ENCODE measurements at regions not wholly inside any gene's neighbourhood (a gene's known extent, or its start where the extent isn't known, plus 50 kb on each side); places are given as distances from the start of the nearest gene placed in this dataset.

DNA sequence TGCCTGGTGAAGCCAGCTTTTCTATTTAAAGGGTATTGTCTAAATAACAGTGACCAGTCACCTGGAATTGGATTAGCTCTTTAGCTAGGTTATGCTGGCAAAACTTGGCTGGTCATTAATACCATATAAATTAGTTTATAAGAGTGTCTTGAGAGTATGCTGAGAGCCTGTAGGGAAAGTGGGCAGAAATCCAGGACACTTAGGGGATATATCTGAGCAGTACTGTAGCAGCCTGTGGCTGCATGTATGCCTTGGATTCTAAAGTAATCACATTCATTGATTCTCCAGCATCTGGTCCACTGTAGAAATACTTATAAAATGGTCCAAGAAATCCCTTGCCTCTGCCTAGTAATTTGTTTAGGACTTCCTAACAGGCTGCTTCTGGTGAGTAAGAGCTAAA lies 288.9 kb upstream of the DMAC1 start:
- no peak for DNase-seq (ENCODE audit: low read depth in 2 of 2)

DNA sequence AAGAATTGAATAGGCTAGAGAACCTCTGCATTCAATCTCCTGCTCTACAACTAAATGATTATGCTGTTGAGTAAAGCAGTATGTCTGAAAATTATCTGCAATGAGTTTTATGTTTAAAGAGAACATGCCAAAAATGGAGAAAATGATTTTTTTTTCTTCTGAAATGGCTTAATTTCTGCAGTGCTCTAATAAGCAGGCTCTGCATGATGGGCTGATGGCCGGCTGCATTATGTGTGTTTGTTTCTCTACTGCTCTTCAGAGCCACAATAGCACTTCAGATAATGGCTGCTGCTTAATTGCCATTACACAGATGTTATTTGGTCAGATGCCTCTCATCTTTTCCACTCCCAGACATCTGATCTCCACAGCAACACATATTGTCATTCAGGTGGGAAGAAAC lies 286.4 kb upstream of the DMAC1 start:
- DNase-seq (ENCODE audit: low read depth in 2 of 2): no peak

DNA sequence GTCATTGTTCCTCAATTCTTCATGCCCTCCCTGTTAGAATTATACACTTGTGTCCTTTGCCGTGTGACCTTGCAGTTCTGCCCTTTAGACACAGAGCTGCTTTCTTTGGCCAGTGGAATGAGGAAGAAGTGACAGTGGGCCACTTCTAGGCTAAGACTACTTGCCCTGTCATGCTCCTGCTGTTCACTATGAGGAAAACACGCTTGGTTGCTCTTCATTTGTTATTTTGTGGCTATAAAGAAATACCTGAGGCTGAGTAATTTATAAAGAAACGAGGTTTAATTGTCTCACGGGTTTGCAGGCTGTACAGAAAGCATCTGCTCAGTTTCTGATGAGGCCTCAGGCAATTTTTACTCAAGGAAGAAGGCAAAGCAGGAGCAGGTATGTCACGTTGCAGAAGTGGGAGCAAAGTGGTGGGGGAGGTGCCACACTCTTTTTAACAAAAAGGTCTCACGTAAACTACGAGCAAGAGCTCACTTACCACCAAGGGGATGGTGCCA lies 279.1 kb upstream of the DMAC1 start:
- no peak for DNase-seq (ENCODE audit: low read depth in 2 of 2)

DNA sequence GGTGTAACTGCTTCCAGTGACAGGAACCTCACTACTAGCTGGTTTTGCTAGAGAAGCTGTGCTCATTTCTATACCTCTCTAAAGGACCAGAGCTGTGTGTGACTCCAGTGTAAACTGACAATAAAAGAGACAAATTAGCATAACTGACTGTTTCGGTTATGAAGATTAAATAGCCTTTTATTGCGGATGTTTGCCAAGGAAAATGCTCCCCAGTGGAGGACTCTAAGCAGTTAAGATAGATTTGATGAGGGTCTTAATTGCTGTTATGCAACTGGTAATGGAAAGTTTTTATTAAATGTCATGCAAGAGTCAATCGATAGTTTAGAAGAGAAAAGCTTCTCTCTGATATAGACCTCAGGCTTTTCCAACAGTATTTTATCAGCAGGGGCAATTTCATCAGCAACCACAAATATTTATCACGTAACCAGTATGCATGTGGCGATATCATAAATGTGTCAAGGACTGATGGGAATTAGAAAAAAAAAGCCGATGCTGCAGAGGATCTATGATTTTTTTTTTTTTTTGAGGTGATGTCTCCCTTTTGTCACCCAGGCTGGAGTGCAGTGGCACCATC lies 275.2 kb upstream of the DMAC1 start:
- no peak for DNase-seq (ENCODE audit: low read depth in 2 of 2)

DNA sequence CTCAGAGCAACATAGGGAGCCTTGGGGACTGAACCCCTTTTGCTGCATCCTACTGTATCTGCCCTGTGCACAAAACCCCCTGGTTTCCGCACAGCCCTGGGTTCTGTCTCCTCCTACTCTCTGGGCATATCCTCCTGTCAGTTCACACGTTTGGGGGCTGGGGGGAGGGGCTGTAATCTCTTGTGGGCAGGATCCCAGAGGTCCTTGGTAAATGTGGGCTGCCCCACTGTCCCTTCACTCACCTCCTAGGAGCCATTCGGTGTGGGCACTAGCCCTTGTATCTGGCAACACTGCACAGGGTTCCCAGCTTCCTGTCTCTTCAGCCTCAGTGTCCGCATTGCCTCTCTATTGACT lies 271.8 kb upstream of the DMAC1 start:
- no peak for DNase-seq (ENCODE audit: low read depth in 2 of 2)

DNA sequence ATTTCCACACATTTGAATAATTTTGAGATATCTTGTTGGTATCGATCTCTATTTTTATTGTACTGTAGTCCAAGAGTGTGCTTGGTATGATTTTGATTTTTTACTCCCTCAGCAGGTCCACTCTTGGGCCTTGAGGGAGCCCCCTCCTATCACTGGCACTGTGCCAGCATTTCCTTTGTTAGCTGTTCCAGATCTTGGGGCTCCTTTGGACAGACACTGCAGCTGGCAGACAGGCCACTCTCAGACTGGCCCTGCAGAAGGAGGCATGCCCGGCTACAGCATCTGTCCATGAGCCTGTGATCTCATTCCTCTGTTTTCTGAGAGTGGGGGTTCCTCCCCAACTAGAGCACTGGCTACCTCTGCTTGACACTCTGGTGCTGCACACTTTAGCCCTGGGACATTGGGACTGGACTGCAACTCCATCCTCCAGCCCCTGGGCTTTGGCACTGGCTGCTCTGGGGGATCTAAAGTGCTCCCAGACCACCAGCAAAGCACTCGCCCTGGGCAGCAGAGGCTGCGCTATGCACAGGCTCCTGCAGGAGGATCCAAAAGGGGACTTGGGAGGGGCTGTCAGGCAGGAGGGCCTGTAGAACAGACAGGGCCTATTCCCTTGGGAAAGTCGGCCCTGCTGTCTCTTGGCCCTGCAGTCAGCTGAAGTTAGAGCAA lies 271.3 kb upstream of the DMAC1 start:
- DNase-seq (ENCODE audit: low read depth in 2 of 2): no peak

DNA sequence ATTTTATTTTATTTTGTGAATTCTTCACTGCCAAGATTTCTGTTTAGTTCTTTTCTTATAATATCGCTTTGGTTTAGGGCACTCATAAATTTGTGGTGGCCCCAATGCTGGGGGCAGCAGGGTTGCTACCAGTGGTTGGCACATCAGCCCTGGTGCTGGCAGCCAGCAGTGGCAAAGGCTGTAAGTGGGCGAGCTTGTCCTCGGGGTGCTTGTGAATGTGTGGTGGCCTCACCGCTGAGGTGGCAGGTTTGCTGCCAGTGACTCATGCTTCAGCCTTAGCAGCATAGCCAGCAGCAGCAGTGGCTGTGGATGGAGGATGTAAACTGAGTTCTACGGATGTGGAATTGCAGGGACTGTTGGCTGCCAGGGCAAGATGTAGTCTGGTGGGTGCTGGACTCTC lies 262.9 kb upstream of the DMAC1 start:
- DNase-seq (ENCODE audit: low read depth in 2 of 2): no peak

DNA sequence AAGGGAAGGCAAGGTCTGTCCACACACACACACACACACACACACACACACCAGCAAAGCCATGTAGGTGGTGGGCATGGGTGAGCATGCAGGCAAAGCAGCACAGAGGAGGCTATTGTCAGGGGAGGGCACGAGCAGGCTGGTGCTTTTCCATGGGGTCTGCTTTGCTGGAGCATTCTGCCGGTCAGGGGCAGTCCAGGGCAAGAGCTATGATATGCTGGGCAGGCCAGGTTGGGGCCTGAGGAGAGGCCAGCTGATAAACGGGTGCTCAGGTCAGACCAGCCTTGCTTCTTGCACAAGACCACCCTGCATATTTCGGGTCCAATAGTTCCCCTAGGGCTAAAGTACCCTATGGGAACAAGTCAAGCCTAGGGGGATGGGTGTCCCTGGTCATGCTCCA lies 253.9 kb upstream of the DMAC1 start:
- DNase-seq (ENCODE audit: low read depth in 2 of 2): no peak

DNA sequence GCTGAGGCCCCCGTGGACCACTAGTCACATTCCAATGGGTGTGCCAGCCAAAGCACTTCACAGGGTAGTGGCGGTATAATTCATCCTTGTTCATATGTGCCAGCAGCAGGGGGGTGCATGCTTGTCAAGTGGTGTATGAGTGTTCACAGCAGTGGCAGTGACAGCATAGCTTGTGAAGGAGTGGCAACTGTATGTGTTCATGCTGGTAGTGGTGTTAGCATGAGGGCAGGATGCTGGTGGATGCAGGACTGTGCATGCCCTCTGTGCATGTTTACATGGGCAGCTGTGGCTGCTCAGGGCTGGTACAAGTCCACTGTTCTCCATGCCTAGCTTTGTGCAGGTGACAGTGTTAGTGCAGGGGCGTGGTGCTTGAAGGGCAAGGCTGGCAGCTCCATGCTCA lies 253.4 kb upstream of the DMAC1 start:
- DNase-seq (ENCODE audit: low read depth in 2 of 2): no peak

DNA sequence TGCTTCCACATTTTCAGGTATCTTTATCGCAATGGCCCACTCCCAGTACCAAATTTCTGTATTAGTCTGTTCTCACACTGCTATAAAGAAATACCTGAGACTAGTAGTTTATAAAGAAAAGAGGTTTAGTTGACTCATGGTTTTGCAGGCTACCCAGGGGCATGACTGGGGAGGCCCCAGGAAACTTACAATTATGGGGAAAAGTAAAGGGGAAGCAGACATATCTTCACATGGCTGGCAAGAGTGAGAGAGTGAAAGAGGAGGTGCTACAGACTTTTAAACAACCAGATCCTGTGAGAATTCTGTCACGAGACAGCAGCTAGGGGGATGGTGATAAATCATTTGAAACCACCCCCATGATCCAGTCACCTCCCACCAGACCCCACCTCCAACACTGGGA lies 238.2 kb upstream of the DMAC1 start:
- no peak for DNase-seq (ENCODE audit: low read depth in 2 of 2)

DNA sequence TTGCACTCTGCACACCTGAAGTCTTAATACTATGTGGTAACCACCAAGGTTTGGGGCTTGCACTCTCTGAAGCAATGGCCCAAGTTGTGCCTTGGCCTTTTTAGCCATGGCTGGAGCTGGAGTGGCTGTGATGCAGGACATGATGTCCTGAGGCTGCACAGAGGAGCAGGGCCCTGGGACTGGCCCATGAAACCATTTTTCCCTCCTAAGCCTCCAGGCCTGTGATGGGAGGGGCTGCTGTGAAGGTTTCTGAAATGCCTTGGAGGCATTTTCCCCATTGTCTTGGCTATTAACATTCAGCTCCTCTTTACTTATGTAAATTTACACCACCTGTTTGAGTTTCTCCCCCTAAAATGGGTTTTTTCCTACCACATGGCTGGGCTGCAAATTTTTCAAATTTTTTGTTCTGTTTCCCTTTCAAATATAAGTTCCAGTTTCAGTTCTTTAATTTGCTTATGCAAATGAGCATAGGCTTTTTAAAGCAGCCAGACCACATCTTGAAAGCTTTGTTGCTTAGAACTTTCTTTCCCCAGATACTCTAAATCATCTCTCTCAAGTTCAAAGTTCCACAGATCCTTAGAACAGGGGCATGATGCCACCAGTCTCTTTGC lies 237.4 kb upstream of the DMAC1 start:
- no peak for DNase-seq (ENCODE audit: low read depth in 2 of 2)

DNA sequence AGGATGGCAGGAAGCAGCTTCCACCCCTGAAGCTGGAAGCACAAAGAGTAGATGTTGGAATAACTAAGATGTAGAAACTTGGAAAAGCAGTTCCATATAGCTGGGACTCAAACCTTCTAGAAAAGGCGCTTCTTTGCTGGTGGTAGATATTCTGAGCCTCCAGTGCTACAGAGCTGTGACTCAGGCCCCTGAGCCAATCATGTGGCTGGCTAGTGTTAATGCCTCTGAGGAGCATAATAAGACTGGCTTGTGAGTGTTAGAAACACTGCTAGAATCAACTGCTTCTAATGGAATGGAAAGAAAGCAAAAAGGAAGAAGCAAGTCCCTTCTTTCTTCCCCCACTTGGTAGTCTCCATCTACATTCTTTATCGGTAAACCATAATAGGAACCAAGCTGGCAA lies 234.2 kb upstream of the DMAC1 start:
- DNase-seq (ENCODE audit: low read depth in 2 of 2): no peak

DNA sequence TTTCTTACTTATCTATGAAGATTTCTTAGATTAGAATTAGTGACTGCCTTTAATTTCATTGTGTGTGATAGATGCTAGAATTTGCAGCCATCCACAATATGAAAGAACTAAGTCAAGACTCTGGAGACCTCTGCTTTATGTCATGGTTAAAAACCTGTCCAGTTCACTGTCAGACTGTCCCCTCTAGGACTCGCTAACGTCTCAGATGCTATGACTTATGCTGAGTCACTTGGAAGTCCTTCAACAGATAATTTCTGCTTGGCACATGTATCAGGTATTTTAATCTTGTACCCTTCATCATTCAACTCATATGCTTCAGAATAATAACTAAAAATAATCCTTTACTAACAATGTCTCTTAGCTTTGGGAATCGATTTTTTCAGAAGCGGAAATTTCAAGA lies 230.5 kb upstream of the DMAC1 start:
- no peak for DNase-seq (ENCODE audit: low read depth in 2 of 2)

DNA sequence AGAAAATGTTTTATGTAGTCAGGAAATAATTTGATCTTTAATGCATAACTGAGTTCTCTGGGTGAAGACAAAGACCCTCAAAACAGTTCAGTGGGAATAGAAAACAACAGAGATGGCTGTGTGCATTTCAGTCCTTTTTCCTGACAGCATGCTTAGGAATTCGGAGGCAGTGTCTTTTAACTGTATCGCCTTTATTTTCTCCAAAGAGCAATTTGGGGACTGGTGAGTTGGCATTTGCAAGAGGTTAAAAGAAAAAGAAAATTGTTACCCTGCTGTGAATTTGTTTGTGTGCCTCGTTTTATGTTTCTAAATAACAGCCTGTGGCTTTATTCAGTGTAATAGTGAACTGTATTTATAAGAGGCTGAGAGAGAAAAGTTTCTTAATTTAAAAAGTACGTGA lies 227.8 kb upstream of the DMAC1 start:
- no peak for DNase-seq (ENCODE audit: low read depth in 2 of 2)

DNA sequence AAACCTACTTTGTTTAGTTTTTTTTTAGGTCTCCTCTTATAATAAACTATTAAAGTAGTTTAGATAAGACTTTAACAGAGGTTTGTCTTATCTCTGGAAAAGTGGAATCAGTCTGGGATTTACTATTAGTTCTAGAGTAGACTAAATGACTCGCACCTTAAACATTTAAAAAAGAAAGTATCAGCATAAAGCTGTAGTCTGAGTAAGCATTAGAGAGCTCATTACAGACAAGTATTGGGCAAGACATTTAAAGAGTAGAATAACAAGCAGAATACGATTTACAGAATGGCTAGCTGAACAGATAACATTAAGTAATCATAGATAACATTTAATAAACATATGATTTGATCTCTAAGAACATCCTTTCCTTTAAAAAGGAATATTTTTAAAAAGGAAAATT lies 226.0 kb upstream of the DMAC1 start:
- no peak for DNase-seq (ENCODE audit: low read depth in 2 of 2)

DNA sequence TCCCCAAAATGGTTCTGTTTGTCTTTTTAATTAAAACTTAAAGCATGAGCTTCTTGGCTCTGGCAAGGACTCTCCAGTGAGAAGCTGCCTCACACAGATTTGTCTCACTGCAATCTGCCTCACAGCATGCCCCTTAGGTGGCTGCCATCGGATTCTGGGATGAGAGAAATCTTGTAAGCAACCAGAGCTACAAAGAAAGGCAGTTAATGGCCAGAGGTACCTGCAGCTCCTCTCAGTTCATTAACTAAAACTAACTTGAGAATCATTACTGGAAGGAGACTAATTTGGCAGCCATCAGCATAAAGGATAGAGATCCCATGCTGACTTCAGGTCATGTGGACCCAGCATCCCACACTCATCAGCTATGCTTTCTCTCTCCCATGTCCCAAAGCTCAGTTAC lies 220.6 kb upstream of the DMAC1 start:
- no peak for DNase-seq (ENCODE audit: low read depth in 2 of 2)

DNA sequence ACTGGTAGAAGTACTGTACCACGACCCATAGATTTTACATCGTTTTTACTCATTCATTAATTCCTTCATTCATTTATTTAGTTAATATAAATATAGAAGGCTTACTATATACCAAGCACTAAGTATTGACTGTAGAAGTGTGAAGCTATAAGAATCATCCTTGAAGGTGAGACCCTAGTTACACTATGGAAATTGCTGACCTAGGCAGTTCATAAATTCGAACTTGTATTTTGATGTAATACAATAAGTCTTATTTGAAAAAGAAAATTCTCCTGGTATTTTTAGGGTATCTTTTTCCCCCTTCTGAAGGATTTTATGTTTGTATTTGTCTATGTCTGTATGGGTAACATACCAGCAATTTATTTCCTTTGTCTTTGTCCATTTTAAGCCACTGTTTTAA lies 220.1 kb upstream of the DMAC1 start:
- no peak for DNase-seq (ENCODE audit: low read depth in 2 of 2)

DNA sequence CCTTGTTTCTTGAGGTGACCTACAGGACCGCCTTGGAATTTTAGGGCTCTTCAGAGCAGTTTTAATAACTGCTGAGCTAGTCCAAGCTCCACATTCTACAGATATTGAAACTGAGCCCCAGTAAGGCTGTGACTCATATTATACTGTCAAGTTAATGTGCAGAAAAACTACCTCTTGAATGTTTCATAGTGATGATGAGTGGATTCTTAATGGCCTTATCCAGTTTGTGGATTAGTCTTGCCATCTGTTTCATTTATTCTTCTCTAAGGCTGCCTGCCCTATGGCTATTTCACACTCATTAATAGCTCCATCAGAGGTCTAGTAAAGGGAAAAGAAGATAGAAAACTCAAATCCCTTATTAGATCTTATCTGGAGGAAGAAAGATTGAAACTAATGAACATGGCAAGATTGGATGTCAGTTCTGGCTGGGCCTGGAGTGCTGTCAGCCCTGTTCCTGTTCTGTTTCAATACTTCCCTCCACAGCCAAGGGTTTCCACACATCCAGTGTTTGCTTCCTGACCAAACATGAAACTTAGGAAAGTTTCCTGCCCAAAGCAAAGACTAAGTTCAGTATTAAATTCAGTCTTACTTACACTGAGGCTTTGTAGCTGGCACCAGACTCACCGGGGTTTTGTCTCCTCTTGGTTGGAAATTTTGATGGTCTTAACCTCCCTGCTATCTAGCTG lies 215.6 kb upstream of the DMAC1 start:
- DNase-seq (ENCODE audit: low read depth in 2 of 2): no peak

DNA sequence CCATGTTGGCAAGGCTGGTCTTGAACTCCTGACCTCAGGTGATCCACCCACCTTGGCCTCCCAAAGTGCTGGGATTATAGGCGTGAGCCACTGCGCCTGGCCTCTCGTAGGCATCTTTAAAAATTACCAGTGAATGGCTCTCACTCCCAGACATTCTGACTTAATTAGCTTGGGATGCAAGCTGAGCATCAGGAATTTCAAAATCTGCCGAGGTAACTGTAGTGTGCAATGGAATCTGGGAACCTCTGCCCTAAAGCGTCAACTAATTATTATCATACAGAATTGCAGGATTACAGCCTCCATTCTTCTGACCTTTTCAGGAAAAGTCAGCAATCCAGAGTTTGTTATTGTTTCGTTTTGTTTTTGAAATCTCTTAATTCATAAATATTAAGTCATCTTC lies 213.4 kb upstream of the DMAC1 start:
- no peak for DNase-seq (ENCODE audit: low read depth in 2 of 2)

DNA sequence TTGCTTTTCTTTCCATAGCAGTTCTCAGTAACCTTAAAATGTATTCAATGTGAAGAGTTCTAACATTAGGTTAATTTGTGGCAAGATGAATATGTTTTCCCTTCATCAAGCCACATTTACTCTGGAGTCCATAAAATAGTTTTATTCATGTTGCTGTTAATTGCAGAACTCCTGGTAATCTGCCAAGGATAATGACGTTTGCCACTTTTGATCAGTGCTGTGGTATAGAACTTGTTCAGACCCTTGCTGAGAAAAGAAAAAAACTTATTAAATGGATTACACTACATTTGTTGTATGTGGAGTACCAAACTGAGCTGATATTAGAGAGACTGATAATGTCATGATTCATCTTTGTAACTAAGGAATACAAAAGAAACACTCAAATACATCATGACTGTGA lies 212.4 kb upstream of the DMAC1 start:
- no peak for DNase-seq (ENCODE audit: low read depth in 2 of 2)

DNA sequence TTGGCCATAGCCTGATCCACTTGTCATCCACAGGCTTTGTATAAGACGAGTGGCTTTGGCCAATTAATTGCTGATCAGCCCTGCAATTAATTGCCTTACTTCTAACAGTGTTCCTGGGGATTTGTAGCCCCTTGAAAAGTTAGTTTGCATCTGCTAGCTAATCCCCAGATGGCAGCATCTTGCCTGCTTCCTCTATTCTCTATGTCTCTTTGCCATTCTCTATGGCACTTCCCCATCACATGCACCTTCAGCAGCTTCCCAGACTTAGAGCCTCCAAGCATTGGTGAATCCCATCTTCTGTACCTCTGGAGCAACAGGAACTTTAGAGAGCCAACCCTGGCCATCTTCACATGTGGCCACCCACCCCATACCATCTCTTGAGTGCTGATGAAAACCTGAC lies 197.0 kb upstream of the DMAC1 start:
- no peak for DNase-seq (ENCODE audit: low read depth in 2 of 2)

DNA sequence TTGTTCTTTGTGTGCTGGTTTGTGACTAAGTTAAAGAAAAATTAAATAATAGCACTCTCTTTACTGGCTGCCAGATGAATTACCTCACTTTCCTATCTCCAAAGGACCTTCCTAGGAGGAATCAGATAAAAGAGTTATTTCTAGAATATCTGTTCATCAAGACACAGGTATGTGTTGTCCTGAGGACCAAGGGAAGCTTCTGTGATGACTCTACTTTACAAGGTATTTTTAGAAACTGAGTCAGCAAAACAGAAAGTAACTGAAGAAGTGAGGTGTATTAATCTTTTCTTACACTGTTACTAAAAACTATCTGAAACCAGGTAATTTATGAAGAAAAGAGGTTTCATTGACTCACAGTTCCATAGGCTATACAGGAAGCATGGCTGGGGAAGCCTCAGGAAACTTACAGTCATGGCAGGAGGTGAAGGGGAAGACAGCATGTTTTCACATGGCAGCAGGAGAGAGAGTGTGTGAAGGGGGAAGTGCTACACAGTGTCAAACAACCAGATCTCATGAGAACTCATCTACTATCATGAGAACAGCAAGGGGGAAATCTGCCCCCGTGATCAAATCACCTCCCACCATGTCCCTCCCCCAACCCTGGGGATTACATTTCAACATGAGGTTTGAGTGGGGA lies 189.2 kb upstream of the DMAC1 start:
- DNase-seq (ENCODE audit: low read depth in 2 of 2): no peak

DNA sequence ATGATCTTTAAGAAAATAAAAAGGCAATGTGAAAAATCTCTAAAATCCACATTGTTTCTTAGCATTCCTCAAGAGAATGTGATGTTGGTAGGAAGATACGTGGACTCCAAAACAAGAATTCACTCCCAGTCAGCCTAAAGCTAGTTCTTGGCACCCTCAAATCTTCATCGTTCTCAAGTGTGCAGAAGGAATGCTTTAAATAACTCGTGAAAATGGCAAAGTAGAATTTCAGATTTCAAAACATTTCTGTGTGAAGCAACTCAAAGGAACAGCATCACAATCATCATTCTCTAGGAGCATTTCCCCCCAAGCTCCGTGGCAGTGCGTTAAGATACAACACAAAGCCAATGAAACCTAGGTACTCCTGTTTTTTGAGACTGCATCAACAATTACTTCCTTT lies 185.1 kb upstream of the DMAC1 start:
- DNase-seq (ENCODE audit: low read depth in 2 of 2): no peak
